Activated CD4-positive, alpha-beta T cell treated with anti-CD3 and anti-CD28 coated beads, Interleukin-2, Interleukin-6, amounts not matched to agents 100 ng/mL and 50 ng/mL, durations not matched to agents 16 hours and 8 hours (primary cell): ENCODE measurements at regions not wholly inside any gene's neighbourhood (a gene's known extent, or its start where the extent isn't known, plus 50 kb on each side); places are given as distances from the start of the nearest gene placed in this dataset.

ENCODE experiments used
- DNase-seq: peaks from one replicate; pipeline ENCODE4 v3.0.0-alpha.2; 2020

DNA sequence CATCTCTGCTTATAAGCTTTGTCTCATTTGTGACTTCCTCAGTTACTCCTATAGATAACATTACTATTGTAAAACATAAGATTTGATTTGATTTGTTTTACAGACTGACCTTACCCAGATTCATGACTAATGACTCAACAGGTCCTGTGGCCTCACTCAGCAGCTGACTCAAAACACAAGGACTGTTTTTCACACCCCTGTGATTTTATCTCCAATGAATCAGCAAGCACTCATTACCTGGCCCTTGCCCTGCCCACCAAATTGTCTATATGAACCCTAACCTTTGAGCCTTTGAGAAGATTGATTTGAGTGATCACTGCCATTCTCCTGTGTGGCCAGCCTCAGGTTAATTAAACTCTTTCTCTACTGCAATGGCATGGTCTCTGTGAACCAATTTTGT lies 1064.6 kb upstream of the LRRTM3 start:
- DNase-seq: peak; percentile 33
